ENCODE measurements at regions not wholly inside any gene's neighbourhood (a gene's known extent, or its start where the extent isn't known, plus 50 kb on each side); places are given as distances from the start of the nearest gene placed in this dataset.

DNA sequence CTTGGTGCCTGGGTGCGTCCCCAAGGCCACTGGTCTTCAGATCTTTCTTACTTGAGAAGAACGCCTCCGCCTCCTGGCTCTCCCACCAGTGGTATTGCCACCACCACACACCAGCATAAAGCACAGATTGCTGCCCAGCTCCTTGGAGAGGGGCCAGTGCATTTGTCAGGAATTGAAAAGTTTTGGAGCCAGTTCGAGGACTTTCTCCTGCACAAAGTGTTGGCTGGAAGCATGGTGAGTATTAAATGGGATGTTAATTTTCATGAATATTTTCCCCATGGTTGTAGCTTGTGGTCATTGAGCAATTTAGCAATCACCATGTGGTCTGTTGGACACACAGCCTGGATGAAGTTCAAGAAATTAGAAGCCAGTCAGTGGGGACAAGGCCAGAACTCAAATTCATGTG is 684.6 kb upstream of the FANCL start:
- Histone ChIP-seq H3K9me3 (ENCODE audit: severe bottlenecking) (no peaks in the 10 kb centered on the region), H3K36me3 (no peaks in the 10 kb centered on the region), H3K27me3 (ENCODE audit: insufficient read depth, low read depth, severe bottlenecking) (no peaks in the 10 kb centered on the region), H3K27ac (no peak overlapping the region), H3K4me3 (ENCODE audit: low read depth, low read length) (no peak overlapping the region)
- DNase-seq, result no peak
- TF ChIP-seq, protein P1, sequence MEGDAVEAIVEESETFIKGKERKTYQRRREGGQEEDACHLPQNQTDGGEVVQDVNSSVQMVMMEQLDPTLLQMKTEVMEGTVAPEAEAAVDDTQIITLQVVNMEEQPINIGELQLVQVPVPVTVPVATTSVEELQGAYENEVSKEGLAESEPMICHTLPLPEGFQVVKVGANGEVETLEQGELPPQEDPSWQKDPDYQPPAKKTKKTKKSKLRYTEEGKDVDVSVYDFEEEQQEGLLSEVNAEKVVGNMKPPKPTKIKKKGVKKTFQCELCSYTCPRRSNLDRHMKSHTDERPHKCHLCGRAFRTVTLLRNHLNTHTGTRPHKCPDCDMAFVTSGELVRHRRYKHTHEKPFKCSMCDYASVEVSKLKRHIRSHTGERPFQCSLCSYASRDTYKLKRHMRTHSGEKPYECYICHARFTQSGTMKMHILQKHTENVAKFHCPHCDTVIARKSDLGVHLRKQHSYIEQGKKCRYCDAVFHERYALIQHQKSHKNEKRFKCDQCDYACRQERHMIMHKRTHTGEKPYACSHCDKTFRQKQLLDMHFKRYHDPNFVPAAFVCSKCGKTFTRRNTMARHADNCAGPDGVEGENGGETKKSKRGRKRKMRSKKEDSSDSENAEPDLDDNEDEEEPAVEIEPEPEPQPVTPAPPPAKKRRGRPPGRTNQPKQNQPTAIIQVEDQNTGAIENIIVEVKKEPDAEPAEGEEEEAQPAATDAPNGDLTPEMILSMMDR (IDR thresholded peaks at IDR 0.05; ENCODE audit: low read depth, low read length), result no peak

DNA sequence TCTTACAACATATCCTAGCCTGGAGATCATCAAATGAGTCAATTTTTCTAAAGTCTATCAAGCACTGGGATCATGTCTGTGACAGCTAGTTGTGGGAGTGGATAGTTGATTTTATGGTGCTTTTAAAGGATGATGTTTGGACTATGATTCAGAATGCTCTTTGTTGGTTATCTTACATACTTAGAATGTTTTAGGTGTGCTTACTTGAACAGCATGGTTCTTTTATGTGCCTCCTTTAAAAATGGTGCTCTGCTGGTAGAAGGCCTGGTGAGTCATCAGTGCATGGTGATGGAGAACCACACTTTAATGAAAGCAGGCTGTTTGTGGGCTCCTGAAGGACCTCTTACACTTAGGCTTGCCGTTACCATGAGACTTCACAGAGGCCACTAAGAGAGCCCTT is 682.7 kb upstream of the FANCL start:
- no peaks in the 10 kb centered on the region for H3K27me3 ChIP-seq (ENCODE audit: insufficient read depth, low read depth, severe bottlenecking)
- TF ChIP-seq, protein P1 (IDR thresholded peaks at IDR 0.05; ENCODE audit: low read depth, low read length), result no peak
- no peaks in the 10 kb centered on the region for H3K9me3 ChIP-seq (ENCODE audit: severe bottlenecking)
- no peaks in the 10 kb centered on the region for H3K36me3 ChIP-seq
- DNase-seq, result no peak
- H3K4me3 ChIP-seq (ENCODE audit: low read depth, low read length), result no peak overlapping the region
- H3K27ac ChIP-seq, result no peak overlapping the region

DNA sequence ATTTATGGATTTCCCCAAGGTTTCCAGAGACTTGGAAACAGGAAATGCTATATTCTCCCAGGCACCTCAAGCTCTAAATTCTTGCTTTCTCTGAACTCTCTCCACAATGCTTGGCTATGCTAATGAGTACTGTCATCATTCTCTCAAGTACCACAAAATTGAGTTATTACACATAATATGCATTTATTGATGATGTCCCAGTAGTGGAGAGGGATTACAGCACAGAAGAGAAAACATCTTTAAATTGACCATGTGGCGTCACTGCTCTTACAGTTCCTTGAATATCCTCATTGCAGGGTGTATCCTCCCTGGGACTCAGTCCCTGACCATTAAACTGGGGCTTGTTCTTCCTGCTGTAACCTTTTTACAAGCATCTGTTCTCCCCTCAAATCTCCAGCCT is 681.1 kb upstream of the FANCL start:
- no peaks in the 10 kb centered on the region for H3K9me3 ChIP-seq (ENCODE audit: severe bottlenecking)
- H3K4me3 ChIP-seq (ENCODE audit: low read depth, low read length), result no peak overlapping the region
- TF ChIP-seq, protein P1 (IDR thresholded peaks at IDR 0.05; ENCODE audit: low read depth, low read length), result no peak
- no peaks in the 10 kb centered on the region for H3K36me3 ChIP-seq
- H3K27me3 ChIP-seq (ENCODE audit: insufficient read depth, low read depth, severe bottlenecking), result no peaks in the 10 kb centered on the region
- H3K27ac ChIP-seq, result no peak overlapping the region
- DNase-seq, result no peak

DNA sequence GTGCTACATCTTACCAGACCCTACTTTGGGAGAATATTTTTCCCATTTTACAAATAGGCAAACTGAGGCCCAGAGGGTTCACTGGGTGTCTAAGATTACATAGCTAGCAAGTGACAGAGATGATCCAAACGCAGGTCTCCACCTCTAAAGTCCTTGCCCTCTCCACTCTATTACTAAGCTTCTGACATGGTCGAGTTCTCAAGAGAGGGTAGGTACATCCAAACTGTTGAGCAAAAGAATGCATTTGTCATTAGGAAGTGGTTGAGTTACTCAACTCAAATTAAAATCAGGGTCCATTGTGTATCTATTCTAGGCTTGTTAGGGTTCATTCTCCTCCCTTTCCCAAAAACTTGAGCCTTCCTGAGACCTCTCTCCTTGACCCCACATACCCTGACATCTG is 680.6 kb upstream of the FANCL start:
- no peaks in the 10 kb centered on the region for H3K9me3 ChIP-seq (ENCODE audit: severe bottlenecking)
- TF ChIP-seq, protein P1 (IDR thresholded peaks at IDR 0.05; ENCODE audit: low read depth, low read length), result no peak
- no peak overlapping the region for H3K27ac ChIP-seq
- H3K27me3 ChIP-seq (ENCODE audit: insufficient read depth, low read depth, severe bottlenecking), result no peaks in the 10 kb centered on the region
- H3K36me3 ChIP-seq, result no peaks in the 10 kb centered on the region
- H3K4me3 ChIP-seq (ENCODE audit: low read depth, low read length), result no peak overlapping the region
- DNase-seq, result no peak

DNA sequence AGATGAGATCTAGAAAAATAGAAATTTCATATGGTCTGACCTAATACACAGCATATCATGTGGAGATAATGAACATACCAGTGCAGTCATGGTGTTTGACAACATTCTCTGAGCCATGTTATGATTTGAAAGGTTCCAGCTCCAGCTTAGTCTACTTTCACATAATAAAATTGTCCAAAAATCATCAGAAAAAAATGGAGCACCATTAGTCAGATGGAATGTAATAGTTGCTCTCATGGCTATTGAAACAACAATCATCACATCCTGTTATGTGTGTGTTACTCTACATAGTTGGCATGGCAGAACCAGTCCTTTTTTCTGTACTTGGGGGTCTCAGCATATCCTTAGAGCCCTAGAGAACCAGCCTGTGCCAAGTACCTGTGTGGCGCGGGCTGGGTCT is 678.9 kb upstream of the FANCL start:
- TF ChIP-seq, protein P1 (IDR thresholded peaks at IDR 0.05; ENCODE audit: low read depth, low read length), result no peak
- no peak for DNase-seq
- Histone ChIP-seq H3K9me3 (ENCODE audit: severe bottlenecking) (no peaks in the 10 kb centered on the region), H3K4me3 (ENCODE audit: low read depth, low read length) (no peak overlapping the region), H3K36me3 (no peaks in the 10 kb centered on the region), H3K27ac (no peak overlapping the region), H3K27me3 (ENCODE audit: insufficient read depth, low read depth, severe bottlenecking) (no peaks in the 10 kb centered on the region)

DNA sequence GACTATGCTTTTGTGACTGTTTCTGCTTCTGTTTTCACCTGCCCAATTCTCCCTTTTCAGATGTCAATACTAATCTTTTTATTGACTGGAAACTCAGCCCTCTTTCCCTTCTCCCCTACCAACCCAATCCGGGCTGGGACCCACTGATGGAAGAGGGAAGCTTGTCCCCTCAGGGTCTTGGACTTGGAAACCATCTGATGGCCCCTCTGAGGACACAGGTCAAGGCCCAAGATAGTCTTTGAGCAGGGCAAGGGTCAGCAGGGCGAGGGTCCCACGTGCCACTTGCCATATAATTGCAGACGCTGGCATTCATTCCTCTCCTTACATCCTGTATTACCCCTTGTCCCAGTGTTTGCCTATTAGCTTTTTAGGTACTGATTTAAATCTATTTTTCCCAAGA is 678.2 kb upstream of the FANCL start:
- Histone ChIP-seq H3K4me3 (ENCODE audit: low read depth, low read length) (no peak overlapping the region), H3K9me3 (ENCODE audit: severe bottlenecking) (no peaks in the 10 kb centered on the region), H3K27me3 (ENCODE audit: insufficient read depth, low read depth, severe bottlenecking) (no peaks in the 10 kb centered on the region), H3K36me3 (no peaks in the 10 kb centered on the region), H3K27ac (no peak overlapping the region)
- TF ChIP-seq, protein P1 (IDR thresholded peaks at IDR 0.05; ENCODE audit: low read depth, low read length), result no peak
- no peak for DNase-seq

Measured in WERI-Rb-1 (cell line).